Right forelimb (tissue), 1 donor: ENCODE measurements at regions not wholly inside any gene's neighbourhood (a gene's known extent, or its start where the extent isn't known, plus 50 kb on each side); places are given as distances from the start of the nearest gene placed in this dataset.
"Not testable (repeated sequence)": the region's sequence is repeated elsewhere in the genome, so short reads cannot be mapped to it uniquely, and the experiment has no call there.

Experiments
- DNase-seq: peaks from one replicate; pipeline ENCODE4 v3.0.0-alpha.2; 2018

- DNase-seq, result no peak
Observed at GRCh38 chr3:147153830-147154539, 252.4 kb downstream of the ZIC4 start.

GRCh38 chr3:147152476-147152875 lies 253.9 kb downstream of the ZIC4 start:
- no peak for DNase-seq

GRCh38 chr3:147141516-147142288 lies 264.6 kb downstream of the ZIC4 start:
- DNase-seq, result no peak

- no peak for DNase-seq
Observed at GRCh38 chr3:147139341-147139740, 267.0 kb downstream of the ZIC4 start.

DNA sequence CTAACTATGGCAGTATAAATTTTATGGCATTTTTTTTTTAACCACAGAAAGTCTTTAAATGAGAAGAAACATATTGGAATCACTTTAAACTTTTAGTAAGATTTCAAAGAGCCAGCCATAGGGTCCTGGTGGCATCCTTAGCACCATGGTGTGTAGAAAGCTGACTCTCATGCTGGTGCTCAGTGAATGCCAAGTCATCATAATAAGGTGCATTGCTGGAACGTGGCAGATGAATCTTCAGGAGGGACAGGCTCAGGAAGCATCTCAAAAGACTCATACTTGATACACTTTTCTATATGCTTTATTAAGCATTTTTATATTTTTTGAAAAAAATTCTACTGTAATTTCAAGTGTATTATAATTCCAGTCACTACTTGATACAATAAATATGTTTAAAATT lies 274.2 kb downstream of the ZIC4 start:
- DNase-seq, result no peak

DNA sequence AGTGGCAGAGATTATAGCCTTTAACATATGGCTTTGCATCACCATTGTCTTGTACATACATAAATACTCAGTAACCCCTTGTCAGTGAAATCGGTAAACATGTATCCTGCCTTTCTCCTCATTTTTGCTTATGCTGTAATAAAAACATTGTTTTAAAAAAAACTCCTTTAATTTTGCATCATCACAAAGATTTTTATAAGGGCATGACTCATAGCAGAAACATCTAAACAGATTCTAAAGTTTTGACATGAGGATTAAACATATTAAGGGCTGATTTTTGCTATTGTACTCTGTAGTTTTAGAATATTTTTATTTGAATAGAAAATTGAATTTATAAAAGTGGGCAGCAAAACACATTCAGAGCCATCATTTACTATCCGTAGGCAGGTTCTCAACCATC lies 275.9 kb downstream of the ZIC4 start:
- no peak for DNase-seq

- no peak for DNase-seq
Observed at GRCh38 chr3:147129665-147130064, 276.7 kb downstream of the ZIC4 start.

GRCh38 chr3:147122350-147122749 lies 284.0 kb downstream of the ZIC4 start:
- DNase-seq, result no peak

- DNase-seq, result no peak
Observed at GRCh38 chr3:147119989-147120388, 286.4 kb downstream of the ZIC4 start.

GRCh38 chr3:147119346-147119745 lies 287.0 kb downstream of the ZIC4 start:
- no peak for DNase-seq

GRCh38 chr3:147118611-147119010 lies 287.7 kb downstream of the ZIC4 start:
- no peak for DNase-seq

DNA sequence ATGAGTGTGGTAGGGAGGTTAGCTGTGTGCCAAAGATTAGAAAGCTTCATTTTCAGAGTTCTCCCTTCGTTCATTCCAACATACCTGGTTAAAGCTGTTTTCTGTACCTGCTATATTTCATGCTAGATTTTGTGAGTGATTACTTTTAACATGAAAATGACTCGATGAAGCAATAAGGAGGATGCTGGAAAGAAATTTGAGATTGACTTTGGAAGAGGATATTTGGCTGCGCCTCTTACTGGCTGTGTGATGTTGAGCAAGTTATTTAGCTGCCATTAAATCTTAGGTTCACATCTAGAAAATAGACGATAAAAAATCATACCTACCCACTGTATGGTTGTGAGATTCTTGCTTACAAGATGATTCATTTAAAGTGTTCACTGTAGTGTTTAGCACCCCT lies 288.7 kb downstream of the ZIC4 start:
- no peak for DNase-seq

DNA sequence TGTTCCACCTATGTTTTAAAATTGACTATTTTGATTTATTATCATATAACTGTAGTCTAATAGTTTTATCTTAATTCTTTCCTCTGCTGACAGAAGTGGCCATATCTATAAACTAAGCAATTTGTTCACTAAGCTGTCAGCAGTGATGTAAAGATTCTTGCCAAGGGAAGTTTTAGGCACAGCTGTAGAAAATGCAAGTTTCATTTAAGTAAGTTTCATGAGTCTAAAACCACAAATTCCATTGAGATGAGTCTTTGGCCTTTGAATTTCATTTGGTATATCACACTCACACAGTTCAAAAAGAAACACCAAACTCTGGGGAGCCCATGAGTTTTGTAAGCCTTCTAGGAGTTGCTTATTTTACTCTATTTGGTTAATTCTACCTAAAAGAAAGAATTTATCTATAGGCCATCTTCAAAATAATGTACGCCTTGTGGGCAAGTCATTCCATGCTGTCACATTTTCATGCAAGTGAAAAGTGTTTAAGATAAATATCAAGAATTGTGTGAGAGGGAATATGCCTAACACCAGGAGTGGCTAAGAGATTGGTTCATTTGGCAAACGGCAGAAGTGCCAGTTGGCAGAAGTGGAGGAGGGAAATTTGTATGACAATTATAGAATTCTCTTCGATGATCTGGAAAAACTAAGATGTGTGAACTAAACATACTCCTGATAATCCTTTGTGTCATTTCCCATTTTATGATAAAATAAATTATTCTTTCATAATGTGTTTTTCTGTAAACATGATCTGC lies 292.9 kb downstream of the ZIC4 start:
- DNase-seq, result no peak

DNA sequence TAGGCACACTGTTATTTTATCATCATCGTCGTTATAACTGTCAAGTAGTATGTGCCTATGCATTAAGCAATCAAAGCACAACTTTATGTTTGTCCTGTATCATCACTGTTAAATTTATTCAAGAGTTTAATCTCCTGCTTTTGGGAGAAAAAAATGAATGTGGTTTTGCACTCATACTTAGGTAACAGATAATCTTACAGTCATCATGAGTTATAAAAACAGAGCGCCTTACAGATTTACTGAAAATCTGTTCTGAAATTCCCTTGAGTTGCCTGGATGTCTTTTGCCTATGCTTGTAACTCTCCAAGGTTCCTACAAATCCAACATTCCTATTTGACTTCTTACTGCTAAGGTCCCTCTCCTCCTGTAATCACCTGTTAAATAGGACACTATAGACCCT lies 307.3 kb downstream of the ZIC4 start:
- no peak for DNase-seq

DNA sequence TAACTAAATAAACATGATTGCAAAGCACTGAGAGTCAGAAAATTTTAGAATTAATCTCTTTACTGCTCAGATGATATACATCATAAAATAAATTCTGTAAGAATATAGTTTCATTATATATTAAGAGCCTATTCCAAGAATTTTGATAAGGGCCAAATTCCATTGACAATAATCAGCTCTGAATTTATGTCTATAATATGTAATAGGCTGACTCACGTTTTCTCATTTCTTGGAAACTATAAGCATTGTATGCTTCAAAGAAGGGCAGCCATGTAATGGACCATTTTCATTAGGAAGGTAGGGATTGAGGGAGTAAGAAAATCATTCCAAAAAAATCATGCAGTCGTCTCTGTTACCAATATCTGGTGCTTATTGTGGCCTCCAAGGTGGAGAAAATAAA lies 315.9 kb downstream of the ZIC4 start:
- DNase-seq, result no peak

DNA sequence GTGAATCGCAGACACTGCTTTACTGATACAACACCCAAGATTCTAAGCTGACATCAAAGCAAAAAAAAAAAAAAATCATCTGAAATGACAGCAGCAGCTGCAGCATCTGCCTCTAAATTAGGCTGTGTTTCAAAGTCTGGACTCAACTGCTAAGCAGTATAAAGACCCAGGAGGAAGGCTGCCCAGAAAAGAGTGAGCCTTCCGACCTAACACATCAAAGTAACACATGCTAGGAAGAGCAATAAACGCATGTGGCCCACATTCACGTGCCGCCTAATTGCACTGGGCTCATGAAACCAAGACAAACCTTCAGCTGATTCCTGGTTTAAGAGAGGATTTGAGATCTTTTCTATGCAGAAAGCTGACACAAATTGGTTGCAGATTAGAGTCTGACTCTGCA lies 317.1 kb downstream of the ZIC4 start:
- no peak for DNase-seq

DNA sequence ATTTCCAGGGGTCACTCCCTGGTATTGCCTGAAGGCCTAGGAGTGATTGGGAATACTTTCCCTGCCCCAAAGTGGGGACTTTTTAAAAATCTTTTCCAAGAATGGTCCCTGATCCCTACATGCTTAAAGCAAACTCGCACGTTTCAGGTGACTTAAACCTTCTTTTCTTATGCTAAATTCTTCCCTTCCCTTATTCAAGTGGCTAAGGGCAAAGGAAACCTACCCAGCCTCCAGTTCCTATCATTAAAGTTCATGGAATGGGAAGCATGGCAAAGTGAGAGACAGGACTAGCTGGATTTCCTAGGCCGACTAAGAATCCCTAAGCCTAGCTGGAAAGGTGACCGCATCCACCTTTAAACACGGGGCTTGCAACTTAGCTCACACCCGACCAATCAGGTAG lies 346.8 kb downstream of the ZIC4 start:
- not testable (repeated sequence) for DNase-seq

DNA sequence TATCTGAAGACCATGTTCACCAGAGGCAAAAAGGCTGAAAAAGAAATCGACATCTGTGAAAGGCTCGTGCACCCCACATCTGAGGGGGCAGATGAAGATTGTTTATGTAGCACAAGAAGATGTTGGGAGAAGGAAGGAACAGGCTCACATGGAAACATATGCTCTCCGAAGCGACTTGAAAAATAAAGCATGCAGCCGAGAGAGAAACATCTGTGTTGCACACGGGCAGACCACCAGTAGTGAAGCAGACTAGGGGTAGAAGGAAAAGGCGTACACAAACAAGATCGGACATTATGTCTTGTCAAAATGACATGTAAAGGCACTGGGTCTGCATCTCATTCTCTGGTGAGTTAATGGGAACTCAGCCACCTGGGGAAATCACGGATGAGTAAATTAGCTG lies 356.5 kb downstream of the ZIC4 start:
- DNase-seq, result peak; percentile 44

- no peak for DNase-seq
Observed at GRCh38 chr3:147049305-147049704, 357.0 kb downstream of the ZIC4 start.

- no peak for DNase-seq
Observed at GRCh38 chr3:147046916-147047315, 359.4 kb downstream of the ZIC4 start.

DNA sequence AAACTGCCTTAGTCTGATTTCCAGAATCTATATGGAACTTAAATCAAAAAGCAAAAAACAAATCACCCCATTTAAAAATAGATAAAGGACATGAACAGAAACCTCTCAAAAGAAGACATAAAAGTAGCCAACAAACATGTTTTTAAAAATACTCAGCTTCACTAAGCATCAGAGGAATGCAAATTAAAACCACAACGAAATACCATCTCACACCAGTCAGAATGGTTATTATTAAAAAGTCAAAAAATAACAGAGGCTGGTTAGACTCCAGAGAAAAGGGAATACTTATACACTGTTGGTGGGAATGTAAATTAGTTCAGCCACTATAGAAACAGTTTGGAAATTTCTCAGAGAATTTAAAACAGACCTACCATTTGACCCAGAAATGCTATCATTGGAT lies 367.9 kb downstream of the ZIC4 start:
- no peak for DNase-seq

GRCh38 chr3:147034359-147034758 lies 372.0 kb downstream of the ZIC4 start:
- DNase-seq, result no peak

DNA sequence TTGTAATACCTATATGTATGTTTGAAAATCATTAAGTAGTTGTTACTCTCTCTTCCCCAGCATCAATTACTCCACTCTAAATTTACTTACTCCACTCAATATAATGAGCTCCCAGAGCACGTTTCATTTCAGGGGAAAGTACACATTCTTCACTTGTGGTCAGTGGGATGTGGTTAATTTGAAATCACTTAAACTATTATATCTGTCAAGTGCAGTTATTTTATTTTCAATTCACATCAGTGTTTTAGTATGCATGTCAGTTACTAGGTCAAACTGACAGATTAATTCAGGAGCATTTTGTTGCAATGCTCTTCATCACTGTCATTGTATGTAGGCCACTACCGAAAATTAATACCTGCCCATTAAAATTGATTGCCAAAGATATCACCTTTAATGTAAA lies 376.1 kb downstream of the ZIC4 start:
- DNase-seq, result no peak

- no peak for DNase-seq
Observed at GRCh38 chr3:147015334-147015733, 391.0 kb downstream of the ZIC4 start.
